ENCODE measurements at regions not wholly inside any gene's neighbourhood (a gene's known extent, or its start where the extent isn't known, plus 50 kb on each side); places are given as distances from the start of the nearest gene placed in this dataset.

GRCh38 chr16:73545755-73546154 lies 497.8 kb upstream of the ZFHX3 start:
- no peak for DNase-seq (ENCODE audit: low spot score)
- H3K27ac Mint-ChIP-seq, result no peak overlapping the region

GRCh38 chr16:73545290-73545689 lies 497.4 kb upstream of the ZFHX3 start:
- no peaks in the 10 kb centered on the region for H3K36me3 Mint-ChIP-seq (ENCODE audit: low read depth)
- no peak for DNase-seq (ENCODE audit: low spot score)
- H3K4me3 Mint-ChIP-seq, result no peak overlapping the region
- no peak overlapping the region for H3K27ac Mint-ChIP-seq
- peaks cover 28% of the 10 kb centered on the region for H3K27me3 Mint-ChIP-seq (ENCODE audit: low read depth)
- H3K9me3 Mint-ChIP-seq, result no peaks in the 10 kb centered on the region
- no peaks in the 10 kb centered on the region for H3K4me1 Mint-ChIP-seq (ENCODE audit: low read depth)

More at GRCh38 chr16:73545755-73546154, 497.8 kb upstream of the ZFHX3 start:
- Mint-ChIP-seq H3K27me3 (ENCODE audit: low read depth) (peaks cover 28% of the 10 kb centered on the region), H3K4me3 (no peak overlapping the region), H3K36me3 (ENCODE audit: low read depth) (no peaks in the 10 kb centered on the region), H3K4me1 (ENCODE audit: low read depth) (no peaks in the 10 kb centered on the region), H3K9me3 (no peaks in the 10 kb centered on the region)

DNA sequence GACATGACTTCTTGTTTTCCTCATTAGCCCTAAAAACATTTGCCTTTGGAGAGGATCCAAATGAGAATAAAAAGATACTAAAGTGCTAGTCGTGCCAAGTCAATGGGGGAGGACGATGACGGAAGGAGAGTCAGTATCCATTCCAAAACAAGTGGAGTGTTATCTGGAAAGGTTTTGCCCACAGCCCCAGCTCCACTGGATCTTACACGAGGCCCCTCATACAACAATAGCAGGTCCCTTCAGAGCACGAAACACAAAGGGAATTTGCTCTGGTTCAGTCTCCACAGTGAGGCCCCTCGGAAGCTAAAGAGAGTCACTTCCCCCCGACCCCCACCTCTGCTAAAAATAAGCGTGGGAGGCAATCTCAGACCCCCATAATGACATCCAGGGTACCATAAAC lies 496.9 kb upstream of the ZFHX3 start:
- Mint-ChIP-seq H3K36me3 (ENCODE audit: low read depth) (no peaks in the 10 kb centered on the region), H3K4me1 (ENCODE audit: low read depth) (no peaks in the 10 kb centered on the region), H3K4me3 (no peak overlapping the region), H3K27ac (no peak overlapping the region), H3K9me3 (no peaks in the 10 kb centered on the region), H3K27me3 (ENCODE audit: low read depth) (peaks cover 28% of the 10 kb centered on the region)
- DNase-seq (ENCODE audit: low spot score), result no peak

DNA sequence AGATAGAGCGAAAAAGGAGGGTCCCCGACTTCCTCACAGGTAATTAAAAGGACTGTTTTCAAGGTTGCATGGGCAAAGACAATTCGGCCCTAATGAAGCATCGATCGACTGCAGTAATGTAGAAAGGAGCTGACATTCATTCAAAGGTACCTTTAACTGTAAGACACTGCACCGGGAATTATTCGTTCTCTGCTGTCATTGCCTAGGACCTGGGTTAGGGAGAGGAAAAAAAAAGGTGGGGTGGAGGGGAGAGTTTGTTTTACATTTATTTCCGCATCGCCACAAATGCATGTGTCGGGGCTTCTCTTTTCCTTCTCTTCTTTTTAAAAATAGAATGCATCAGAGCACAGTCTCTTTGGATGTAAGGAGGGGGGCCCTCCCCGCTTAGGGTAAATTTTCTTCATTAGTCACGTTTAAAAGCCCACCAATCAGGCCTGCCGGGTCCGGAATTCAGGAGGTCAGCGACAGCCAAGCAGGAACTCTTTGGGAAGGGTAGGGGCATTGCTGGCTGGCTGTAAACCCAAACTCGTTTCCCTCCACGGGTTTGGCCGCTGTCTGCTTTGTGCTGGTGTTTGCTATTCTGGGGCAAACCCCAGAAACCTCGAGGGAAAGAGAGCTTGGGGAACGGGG lies 496.2 kb upstream of the ZFHX3 start:
- H3K27me3 Mint-ChIP-seq (ENCODE audit: low read depth), result peaks cover 28% of the 10 kb centered on the region
- no peak overlapping the region for H3K4me3 Mint-ChIP-seq
- H3K9me3 Mint-ChIP-seq, result no peaks in the 10 kb centered on the region
- no peaks in the 10 kb centered on the region for H3K36me3 Mint-ChIP-seq (ENCODE audit: low read depth)
- DNase-seq (ENCODE audit: low spot score), result no peak
- no peak overlapping the region for H3K27ac Mint-ChIP-seq
- H3K4me1 Mint-ChIP-seq (ENCODE audit: low read depth), result no peaks in the 10 kb centered on the region

DNA sequence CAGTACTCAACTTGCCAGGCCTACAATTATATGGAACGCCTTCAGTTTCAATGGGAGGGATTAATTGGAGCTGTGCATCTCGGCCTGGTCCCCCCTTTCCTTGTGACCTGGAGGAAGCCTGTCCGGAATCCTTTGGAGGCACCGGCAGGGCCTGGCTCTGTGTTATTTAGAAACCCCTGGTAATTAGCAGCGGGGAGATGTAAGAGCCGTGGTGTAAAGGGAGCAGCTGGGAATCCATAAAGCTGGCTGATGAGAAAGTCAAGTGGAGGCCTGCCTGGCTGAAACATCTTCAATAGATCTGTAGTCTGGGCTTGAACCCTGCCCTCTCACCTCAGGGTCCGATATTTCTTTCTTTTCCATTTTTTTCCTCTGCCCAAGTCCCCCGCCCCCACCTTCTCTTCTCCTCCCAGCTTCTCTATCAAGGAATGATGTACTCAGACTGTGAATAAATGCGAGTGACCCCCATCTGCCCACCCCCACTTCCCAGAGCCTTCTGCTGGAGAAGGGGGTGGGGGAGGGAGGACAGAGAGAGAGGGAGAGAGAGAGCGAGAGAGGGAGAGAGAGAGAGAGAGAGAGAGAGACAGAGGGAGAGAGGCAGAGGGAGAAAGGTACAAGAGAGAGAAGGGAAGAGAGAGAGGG lies 495.5 kb upstream of the ZFHX3 start:
- H3K36me3 Mint-ChIP-seq (ENCODE audit: low read depth), result no peaks in the 10 kb centered on the region
- H3K27me3 Mint-ChIP-seq (ENCODE audit: low read depth), result peaks cover 28% of the 10 kb centered on the region

GRCh38 chr16:73542885-73543284 lies 495.0 kb upstream of the ZFHX3 start:
- DNase-seq (ENCODE audit: low spot score), result no peak
- Mint-ChIP-seq H3K27me3 (ENCODE audit: low read depth) (peaks cover 26% of the 10 kb centered on the region), H3K4me3 (no peak overlapping the region), H3K36me3 (ENCODE audit: low read depth) (no peaks in the 10 kb centered on the region), H3K27ac (no peak overlapping the region), H3K4me1 (ENCODE audit: low read depth) (no peaks in the 10 kb centered on the region), H3K9me3 (no peaks in the 10 kb centered on the region)

More for the DNA sequence above, 495.5 kb upstream of the ZFHX3 start:
- H3K9me3 Mint-ChIP-seq, result no peaks in the 10 kb centered on the region
- H3K27ac Mint-ChIP-seq, result no peak overlapping the region
- no peaks in the 10 kb centered on the region for H3K4me1 Mint-ChIP-seq (ENCODE audit: low read depth)
- no peak for DNase-seq (ENCODE audit: low spot score)
- no peak overlapping the region for H3K4me3 Mint-ChIP-seq

DNA sequence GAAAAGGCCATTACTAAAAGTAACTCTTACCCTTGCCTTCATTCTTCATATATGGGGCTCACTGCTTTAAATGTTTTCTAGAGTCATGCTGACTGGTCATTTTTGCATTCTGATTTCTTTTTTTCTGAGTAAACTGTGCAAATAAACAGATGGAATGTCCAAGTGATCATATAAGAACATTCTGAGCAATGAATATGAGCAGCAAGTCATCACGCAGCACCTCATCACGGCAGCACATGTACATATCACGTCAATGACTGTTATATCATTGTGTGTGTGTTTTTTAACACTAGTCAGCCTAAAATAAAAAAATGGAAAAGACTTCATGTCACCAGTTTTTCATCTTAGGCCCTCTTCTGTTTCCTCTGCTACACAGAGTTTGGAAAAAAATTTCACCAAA lies 490.0 kb upstream of the ZFHX3 start:
- Mint-ChIP-seq H3K27ac (no peak overlapping the region), H3K4me1 (ENCODE audit: low read depth) (no peaks in the 10 kb centered on the region), H3K4me3 (no peak overlapping the region), H3K36me3 (ENCODE audit: low read depth) (no peaks in the 10 kb centered on the region), H3K27me3 (ENCODE audit: low read depth) (no peaks in the 10 kb centered on the region), H3K9me3 (no peaks in the 10 kb centered on the region)
- no peak for DNase-seq (ENCODE audit: low spot score)

DNA sequence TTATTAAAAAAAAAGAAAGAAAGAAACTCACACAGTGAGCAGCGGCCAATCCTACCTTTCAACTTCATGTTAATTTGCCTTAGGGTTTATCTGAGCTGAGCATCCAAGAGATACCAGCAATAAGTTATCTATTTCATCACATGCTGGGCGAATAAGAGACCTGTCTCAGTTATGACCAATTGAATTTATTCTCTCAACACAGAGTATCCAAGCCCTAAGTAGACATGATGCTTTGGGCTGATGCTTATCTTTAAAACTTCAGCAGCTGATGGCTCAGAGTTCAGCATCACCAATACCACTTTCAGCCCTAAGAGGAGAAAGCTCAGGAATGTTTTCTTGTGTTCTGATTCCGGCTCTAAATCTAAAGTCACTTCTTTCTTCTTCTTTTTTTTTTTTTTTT lies 489.0 kb upstream of the ZFHX3 start:
- Mint-ChIP-seq H3K27me3 (ENCODE audit: low read depth) (no peaks in the 10 kb centered on the region), H3K27ac (no peak overlapping the region), H3K36me3 (ENCODE audit: low read depth) (no peaks in the 10 kb centered on the region), H3K9me3 (peaks cover 4% of the 10 kb centered on the region), H3K4me1 (ENCODE audit: low read depth) (no peaks in the 10 kb centered on the region), H3K4me3 (no peak overlapping the region)
- no peak for DNase-seq (ENCODE audit: low spot score)

DNA sequence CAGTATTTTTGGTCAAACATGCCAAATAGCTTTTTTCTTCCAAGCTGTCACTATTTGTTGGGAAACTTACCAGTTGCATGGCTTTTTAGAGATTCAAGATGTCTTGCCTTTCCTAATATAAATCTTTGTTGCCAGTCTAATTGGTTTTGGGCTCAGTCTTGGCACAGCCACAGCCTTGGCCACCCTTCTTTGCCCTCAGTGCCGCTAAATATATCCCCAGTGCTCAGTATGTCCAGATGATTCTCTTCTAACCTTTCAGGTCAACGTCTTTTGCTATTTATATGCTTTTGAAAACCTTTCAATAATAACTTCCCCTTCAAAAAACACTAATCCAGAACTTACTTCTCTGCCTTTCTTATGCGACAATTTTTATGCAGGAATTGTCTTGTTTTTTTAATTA lies 483.1 kb upstream of the ZFHX3 start:
- no peak overlapping the region for H3K4me3 Mint-ChIP-seq
- H3K9me3 Mint-ChIP-seq, result peaks cover 4% of the 10 kb centered on the region
- H3K36me3 Mint-ChIP-seq (ENCODE audit: low read depth), result no peaks in the 10 kb centered on the region
- DNase-seq (ENCODE audit: low spot score), result no peak
- no peaks in the 10 kb centered on the region for H3K4me1 Mint-ChIP-seq (ENCODE audit: low read depth)
- no peak overlapping the region for H3K27ac Mint-ChIP-seq
- no peaks in the 10 kb centered on the region for H3K27me3 Mint-ChIP-seq (ENCODE audit: low read depth)

- Mint-ChIP-seq H3K27ac (no peak overlapping the region), H3K4me1 (ENCODE audit: low read depth) (no peaks in the 10 kb centered on the region), H3K27me3 (ENCODE audit: low read depth) (no peaks in the 10 kb centered on the region), H3K4me3 (no peak overlapping the region), H3K36me3 (ENCODE audit: low read depth) (no peaks in the 10 kb centered on the region), H3K9me3 (peaks cover 4% of the 10 kb centered on the region)
- DNase-seq (ENCODE audit: low spot score), result no peak
Measured at GRCh38 chr16:73530529-73530928, 482.6 kb upstream of the ZFHX3 start.

GRCh38 chr16:73529303-73530012 lies 481.5 kb upstream of the ZFHX3 start:
- Mint-ChIP-seq H3K36me3 (ENCODE audit: low read depth) (no peaks in the 10 kb centered on the region), H3K27ac (no peak overlapping the region), H3K27me3 (ENCODE audit: low read depth) (no peaks in the 10 kb centered on the region), H3K4me1 (ENCODE audit: low read depth) (no peaks in the 10 kb centered on the region), H3K9me3 (peaks cover 4% of the 10 kb centered on the region), H3K4me3 (no peak overlapping the region)
- DNase-seq (ENCODE audit: low spot score), result no peak

- Mint-ChIP-seq H3K27ac (no peak overlapping the region), H3K9me3 (peaks cover 4% of the 10 kb centered on the region), H3K4me1 (ENCODE audit: low read depth) (no peaks in the 10 kb centered on the region), H3K36me3 (ENCODE audit: low read depth) (no peaks in the 10 kb centered on the region), H3K27me3 (ENCODE audit: low read depth) (no peaks in the 10 kb centered on the region), H3K4me3 (no peak overlapping the region)
- no peak for DNase-seq (ENCODE audit: low spot score)
Measured at GRCh38 chr16:73527187-73527586, 479.3 kb upstream of the ZFHX3 start.

- Mint-ChIP-seq H3K4me1 (ENCODE audit: low read depth) (no peaks in the 10 kb centered on the region), H3K36me3 (ENCODE audit: low read depth) (no peaks in the 10 kb centered on the region), H3K27me3 (ENCODE audit: low read depth) (no peaks in the 10 kb centered on the region), H3K27ac (no peak overlapping the region), H3K4me3 (no peak overlapping the region), H3K9me3 (peaks cover 3% of the 10 kb centered on the region)
- no peak for DNase-seq (ENCODE audit: low spot score)
Measured at GRCh38 chr16:73526011-73526804, 478.3 kb upstream of the ZFHX3 start.

DNA sequence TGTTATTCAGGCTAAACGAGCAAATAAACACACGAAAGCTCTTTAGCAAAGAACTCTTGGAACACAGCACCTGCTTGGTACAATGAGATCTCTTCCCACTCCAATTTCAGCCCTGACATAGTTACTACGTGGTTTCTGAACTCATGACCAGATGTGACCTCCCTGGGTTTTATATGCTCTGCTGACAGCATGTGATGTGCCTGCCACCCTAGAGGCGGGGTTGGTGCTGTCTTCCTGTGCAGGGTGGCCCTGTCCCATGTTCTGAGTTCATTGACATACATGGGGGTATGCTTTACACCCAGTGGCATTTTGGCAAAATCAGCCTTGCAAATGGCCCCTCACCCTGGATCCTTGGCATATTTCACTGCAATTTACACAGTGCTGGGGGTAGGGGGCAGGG lies 475.3 kb upstream of the ZFHX3 start:
- DNase-seq (ENCODE audit: low spot score), result no peak
- Mint-ChIP-seq H3K27ac (no peak overlapping the region), H3K27me3 (ENCODE audit: low read depth) (no peaks in the 10 kb centered on the region), H3K4me1 (ENCODE audit: low read depth) (no peaks in the 10 kb centered on the region), H3K4me3 (no peak overlapping the region), H3K36me3 (ENCODE audit: low read depth) (no peaks in the 10 kb centered on the region), H3K9me3 (peaks cover 3% of the 10 kb centered on the region)
